HK-2 (cell line): ENCODE measurements at regions not wholly inside any gene's neighbourhood (a gene's known extent, or its start where the extent isn't known, plus 50 kb on each side); places are given as distances from the start of the nearest gene placed in this dataset.
"Not testable (repeated sequence)": the region's sequence is repeated elsewhere in the genome, so short reads cannot be mapped to it uniquely, and the experiment has no call there.

Experiments
- DNase-seq: peaks from one replicate; pipeline ENCODE4 v3.0.0-alpha.2; 2018; ENCODE audit not compliant: unreplicated experiment

- no peak for DNase-seq
Measured at GRCh38 chr7:148472406-148472805, 118.2 kb upstream of the C7orf33 start.

DNA sequence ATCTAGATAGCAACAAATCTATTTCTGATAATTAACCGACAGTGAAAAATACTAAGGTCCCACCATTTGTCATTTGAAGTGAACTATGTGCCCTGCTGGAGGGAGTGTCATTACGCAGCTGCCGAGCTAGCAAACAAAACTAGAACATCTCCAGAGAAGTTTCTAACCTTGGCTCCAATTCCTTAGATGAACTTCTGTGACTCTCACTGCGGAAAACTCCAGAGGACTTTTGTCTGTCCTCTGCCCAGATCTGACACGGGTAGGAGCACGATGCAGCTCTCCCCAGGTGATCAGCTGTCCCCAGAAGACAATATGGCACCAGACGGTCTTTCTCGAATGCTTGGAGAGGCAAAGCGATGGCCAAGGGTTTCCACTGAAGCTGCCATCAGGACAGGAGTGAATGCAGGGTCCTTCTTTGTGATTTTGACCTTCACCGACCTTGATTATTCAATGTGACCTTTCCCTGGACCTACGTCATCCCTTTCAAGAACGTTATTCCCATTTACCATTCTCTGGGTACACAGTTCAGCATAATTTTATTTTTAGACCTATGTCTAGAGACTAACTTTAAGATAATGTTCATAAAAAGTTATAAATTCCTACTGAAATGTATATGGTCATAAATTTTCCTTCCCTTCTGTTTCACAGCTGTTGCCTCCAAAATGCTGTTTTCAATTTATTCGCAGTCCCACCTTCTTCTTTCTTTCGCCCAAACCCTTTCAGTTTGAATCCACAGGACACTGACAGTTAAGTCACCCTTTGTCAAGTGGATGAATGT lies 116.7 kb upstream of the C7orf33 start:
- DNase-seq: no peak

- no peak for DNase-seq
Measured at GRCh38 chr7:148474481-148475025, 116.0 kb upstream of the C7orf33 start.

GRCh38 chr7:148478551-148478950 lies 112.0 kb upstream of the C7orf33 start:
- no peak for DNase-seq

DNA sequence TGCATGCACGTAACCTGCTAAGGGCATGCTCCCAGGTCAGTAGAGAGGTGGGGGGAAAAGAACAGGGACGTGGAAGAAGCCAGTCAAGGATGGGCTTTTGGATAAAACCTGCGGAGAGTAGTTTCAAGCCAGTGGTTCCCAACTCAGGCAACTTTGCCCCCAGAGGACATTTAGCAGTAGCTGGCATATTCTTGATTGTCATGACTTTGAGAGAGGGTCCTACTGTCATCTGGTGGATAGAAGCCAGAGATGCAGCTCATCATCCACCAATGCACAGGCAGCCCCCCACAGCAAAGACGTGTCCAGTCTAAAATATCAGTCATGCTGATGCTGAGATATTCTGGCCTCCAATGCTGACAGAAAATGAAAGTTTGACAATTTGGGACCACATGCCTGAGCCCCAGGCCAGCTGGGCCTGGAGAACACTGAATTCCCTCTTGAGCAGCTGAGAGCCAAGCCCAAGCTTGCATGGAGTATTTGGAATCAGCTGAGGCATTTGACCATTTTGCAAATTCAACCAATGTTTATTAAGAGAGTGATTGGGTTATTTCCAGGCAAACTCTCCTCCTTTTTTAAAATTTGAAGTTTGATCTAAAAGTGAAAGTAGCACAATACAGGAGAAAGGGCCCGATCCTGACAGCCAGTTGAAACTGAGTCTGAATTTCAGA lies 110.0 kb upstream of the C7orf33 start:
- no peak for DNase-seq

DNA sequence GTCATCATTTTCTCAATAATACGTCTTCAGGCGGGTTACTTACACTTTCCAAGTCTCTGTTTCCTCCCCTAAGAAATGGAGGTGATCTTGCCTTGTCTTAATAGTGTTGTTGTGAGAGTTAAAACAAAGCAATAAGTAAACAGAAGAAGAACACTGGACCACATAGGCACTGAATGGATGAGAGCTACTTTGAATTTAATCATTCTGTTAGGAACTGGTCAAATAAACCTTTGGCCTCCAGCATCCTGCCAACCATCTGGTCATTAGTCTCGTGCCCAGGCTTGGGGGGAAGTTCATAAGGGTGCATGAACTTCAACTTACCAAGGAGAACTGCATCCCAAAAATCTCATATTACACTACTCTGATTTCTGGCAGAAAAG lies 109.4 kb upstream of the C7orf33 start:
- DNase-seq: no peak

DNA sequence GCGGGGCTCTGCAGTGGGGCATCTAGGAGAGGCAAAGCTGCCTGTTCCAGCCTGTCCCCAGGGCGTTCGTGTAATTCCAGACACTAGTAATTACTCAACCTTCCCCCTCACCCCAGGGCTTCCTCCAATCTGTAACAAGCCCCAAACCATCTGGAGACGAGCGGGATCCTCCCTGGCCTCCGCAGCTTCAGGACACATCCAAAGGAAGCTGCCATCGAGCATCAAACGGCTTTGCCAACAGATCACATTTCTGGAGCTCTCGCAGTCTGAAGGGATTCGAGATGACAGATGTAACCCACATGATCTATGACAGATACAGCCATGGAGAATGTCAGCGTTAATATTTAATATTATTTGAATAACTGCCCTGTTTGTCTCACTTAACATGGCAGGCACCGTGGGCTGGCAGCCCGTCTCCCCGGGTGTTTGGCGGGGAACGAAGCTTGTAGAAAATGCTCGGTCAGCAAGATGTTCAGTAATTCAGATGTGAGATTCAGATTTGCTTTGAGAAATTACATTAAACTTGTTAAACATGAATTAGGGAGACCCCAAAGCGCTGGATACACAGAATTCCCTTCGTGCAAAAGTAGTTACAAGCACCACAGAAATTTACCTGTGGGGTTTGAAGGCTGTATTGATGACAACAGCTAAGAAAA lies 108.5 kb upstream of the C7orf33 start:
- no peak for DNase-seq

GRCh38 chr7:148483515-148484308 lies 106.9 kb upstream of the C7orf33 start:
- no peak for DNase-seq

DNA sequence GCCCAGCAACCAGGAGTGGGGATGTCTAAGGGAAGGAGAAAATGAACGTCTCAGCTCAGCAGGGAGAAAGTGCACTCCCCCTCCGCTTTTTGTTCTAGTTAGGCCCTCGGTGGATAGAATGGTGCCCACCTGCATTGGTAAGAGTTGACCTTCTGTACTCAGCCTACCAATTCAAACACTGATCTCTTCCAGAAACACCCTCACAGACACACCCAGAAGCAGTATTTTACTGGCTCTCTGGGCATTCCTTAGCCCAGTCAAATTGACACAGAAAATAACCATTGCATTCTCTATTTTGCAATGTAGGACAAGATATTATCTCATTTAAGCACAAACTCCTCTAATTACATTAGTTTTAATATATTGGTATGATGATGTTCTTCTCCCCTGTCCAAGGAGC lies 106.1 kb upstream of the C7orf33 start:
- no peak for DNase-seq

DNA sequence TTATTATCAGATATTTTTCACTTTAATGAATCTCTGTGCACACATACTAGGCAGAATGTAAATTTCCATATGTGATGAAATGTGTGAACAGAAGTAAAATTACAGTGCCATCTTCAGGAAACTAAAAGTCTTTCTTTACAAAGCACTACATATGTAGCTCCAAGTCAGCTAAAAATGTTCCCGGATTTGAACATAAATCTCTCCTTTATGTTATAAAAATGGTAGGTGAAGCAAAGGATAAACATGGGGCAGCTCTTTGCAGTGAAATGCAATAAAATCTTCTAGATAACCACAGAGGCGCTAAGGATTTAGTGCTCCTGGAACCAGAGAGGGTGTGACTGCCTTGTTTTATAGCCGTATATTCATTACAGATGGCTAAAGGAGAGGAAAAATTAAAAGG lies 104.9 kb upstream of the C7orf33 start:
- no peak for DNase-seq

DNA sequence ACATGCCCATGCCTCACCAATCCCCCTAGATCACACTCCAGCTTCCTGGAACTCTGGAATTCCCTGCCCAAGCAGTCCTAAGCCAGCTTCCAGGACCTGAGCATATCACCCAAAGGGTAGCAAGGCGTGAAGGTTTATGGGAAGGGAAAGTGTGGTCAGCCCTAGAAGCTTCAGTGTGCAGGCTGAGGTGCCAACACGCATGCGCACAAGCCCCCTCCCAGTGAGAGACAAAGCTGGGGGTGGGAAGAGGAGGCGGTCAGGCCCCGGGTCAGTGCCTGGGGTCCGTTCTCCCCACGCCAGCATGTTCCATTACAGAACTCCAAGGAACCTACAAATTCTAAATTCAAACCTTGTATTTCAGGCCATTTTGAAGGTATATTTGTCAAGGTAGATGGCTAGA lies 103.6 kb upstream of the C7orf33 start:
- no peak for DNase-seq

GRCh38 chr7:148487912-148488311 lies 102.7 kb upstream of the C7orf33 start:
- DNase-seq: no peak

- DNase-seq: no peak
Measured at GRCh38 chr7:148489678-148490077, 100.9 kb upstream of the C7orf33 start.

DNA sequence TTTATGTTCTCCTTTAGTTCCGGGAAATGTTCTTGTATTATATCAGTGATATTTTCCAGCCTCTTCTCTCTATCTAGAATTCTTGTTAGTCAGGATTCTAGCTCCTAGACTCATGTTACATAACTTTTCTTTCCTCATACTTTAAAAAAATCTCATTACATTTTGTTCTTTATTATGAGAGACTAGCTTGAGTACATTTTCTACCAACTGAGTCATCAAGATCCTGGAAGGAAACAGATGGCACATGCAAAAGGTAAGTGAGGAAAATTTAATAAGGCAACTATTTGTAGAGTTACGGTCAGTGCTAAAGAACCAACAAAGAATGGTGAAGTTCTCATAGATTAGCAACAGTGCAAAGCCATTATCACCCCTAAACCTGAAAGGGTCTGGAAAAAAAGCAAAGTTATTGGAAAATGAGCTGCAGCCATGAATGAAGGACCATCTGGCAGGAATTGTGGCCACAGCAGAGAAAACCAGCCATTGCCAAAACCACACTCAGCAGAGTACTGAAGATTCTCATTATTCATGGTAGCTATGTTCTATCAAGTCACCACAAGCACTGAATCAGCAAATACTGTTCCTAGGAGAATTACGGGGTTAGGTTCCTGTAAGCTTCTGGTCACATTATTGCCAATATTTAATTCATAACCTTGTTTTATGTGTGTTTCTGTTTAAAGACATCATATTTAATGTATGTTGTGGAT lies 98.3 kb upstream of the C7orf33 start:
- DNase-seq: no peak

DNA sequence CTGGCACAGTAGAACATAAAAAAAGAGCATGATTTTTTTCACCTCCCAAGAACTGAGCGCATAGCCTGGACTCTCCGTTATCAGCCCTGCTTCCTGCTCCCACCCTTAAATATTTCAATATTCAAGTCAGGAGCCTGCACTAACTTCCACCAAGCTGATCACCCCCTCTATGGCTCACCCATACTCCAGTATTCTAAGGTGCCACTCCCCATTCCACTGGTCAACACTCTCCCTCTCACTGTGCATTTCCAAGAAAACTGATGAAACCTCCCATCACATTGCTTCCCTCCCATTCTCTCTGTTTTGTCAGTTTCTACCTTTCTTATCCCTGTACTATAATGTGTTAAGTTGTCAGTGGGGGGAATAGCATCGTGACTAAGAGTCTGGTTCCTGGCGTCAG lies 95.0 kb upstream of the C7orf33 start:
- no peak for DNase-seq

DNA sequence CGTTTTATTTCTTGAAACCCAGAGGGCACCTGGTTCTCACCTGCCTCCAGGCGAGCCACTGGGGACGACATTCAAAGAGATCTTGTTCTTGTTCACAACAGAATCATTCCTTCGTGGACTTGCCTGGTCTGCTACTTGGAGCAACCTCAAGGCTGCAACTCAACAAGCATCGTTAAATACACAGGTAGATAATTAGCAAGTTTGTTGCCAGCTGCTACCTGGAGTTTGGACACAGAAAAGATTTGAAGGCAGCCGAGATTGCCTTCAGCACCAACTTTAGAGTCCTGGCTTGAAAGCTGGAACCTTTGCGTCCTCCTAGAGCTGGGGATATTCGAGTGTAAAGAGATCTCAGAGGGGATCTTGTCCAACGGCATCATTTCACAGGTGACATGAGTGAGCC lies 89.6 kb upstream of the C7orf33 start:
- DNase-seq: no peak

DNA sequence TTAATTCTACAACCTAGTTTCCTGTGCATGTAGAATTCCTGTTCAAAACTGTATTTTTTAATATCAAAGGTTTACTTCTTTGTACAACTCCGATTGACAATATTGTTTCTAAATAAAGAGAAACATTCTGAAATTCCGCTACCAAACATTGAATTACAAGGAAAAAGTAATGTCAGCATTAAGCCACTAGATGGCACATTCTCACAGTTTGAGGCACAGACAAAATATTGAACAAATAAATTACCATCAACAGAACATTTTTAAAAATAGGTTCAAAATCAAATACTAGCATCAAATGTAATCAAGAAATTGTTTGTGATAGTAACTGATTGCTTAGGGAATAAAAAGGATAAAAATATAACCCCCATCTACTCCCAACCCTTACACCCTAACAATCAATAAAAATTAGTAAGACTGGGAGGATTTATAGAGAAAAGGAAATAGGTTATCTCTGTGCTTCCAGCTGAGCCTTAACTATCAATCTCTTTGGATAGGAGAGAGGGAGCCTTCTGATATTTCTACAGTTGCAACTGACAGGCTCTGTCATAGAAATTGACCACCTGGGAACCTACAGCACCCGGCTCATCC lies 86.6 kb upstream of the C7orf33 start:
- no peak for DNase-seq

DNA sequence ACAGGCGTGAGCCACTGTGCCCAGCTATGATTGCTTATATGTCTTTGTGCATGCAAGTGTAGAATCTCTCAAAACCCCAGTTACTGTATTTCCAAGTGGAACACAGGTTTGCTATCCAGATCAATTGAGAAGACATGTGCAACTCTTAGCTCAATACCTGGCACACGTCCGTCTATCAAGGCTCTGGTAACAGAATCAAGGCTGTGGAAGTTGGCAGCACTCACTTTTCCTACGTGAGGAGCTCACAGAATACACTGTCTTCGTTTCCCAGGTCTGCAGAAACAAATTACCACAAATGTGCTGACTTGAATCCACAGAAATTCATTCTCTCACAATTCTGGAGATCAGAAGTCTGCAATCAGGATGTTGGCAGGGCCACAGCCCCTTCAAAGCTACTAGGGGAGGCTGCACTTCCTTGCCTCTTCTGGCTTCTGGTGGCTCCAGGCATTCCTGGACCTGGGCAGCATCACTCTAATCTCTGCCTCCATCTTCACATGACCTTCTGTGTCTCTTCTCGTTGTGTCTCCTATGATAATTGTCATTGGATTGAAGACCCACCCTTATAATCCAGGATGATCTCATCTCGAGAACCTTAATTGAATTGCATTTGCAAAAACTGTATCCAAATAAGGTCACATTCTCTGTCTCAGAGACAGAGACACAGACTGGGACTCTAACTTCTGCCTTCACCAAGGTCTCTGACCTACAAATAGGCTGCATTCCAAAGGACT lies 84.8 kb upstream of the C7orf33 start:
- no peak for DNase-seq

DNA sequence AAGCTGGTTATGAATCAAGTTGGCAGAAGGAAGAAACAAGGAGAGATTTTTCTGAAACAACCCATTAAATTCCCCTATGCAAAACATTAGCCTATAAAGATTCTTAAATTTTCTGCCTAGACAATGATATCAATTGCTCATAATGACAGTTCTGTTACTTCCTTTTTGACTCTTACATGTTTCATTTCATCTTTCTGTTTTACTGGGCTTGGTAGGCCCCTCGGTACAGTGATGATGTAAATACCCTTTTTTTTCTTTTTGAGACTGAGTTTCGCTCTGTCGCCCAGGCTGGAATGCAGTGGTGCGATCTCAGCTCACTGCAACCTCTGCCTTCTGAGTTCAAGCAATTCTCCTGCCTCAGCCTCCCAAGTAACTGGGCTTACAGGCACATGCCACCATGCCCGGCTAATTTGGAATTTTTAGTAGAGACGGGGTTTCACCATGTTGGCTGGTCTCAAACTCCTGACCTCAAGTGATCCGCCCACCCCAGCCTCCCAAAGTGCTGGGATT lies 83.4 kb upstream of the C7orf33 start:
- not testable (repeated sequence) for DNase-seq

DNA sequence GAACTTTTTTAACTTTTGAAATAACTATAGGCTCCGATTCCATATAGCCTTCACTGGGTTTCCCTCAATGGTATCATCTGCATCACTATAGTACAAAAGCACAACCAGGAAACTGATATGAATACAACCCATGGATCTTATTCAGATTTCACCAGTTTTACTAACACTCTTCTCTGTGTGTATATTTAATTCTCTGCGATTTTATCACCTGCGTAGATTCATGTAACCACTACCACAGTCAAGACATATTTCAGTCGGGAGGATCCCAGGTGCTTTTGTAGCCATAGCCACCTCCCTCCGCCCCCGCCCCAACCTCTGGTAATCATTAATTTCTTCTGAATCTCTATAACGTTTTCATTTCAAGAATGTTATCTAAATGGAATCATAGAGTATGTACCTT lies 82.8 kb upstream of the C7orf33 start:
- no peak for DNase-seq
